ENCODE measurements at regions not wholly inside any gene's neighbourhood (a gene's known extent, or its start where the extent isn't known, plus 50 kb on each side); places are given as distances from the start of the nearest gene placed in this dataset.
"Not testable (repeated sequence)": the region's sequence is repeated elsewhere in the genome, so short reads cannot be mapped to it uniquely, and the experiment has no call there.

DNA sequence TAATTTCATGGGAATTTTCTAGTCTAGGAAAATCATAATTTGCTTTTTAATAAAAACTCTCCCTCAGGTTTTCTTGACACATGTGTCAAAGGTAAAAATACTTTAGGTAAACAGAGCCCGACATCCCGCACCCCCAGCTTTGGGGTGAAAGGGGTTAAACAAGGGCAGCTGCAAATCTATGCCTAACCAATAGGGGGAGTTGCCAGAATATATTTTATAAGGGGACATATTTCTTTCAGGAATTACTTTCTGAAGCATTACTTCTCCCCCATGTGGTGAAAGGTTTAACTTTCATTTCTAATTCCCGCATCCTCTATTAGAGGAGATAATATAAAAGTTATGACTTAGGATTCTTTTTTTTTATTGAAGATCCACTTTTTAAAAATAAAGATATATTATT lies 53.9 kb upstream of the HEPH start:
- Histone ChIP-seq H3K36me3 (ENCODE audit: control insufficient read depth, insufficient read depth, low read length, severe bottlenecking) (no peaks in the 10 kb centered on the region), H3K9me3 (ENCODE audit: control insufficient read depth, low read length) (no peaks in the 10 kb centered on the region), H3K27me3 (replicated peaks; ENCODE audit: control insufficient read depth, insufficient read depth, low read length) (no peaks in the 10 kb centered on the region), H3K9ac (ENCODE audit: low read length) (no peak overlapping the region), H3K4me3 (ENCODE audit: low read length) (no peak overlapping the region), H3K4me1 (ENCODE audit: control insufficient read depth, insufficient read depth, low read length) (no peaks in the 10 kb centered on the region)
- peak; percentile 22 for DNase-seq (ENCODE audit: low read depth)

GRCh38 chrX:66107860-66108259 lies 56.2 kb upstream of the HEPH start:
- not testable (repeated sequence) for H3K27me3 ChIP-seq (replicated peaks; ENCODE audit: control insufficient read depth, insufficient read depth, low read length); DNase-seq (ENCODE audit: low read depth); H3K9ac ChIP-seq (ENCODE audit: low read length); H3K4me1 ChIP-seq (ENCODE audit: control insufficient read depth, insufficient read depth, low read length); H3K4me3 ChIP-seq (ENCODE audit: low read length); H3K9me3 ChIP-seq (ENCODE audit: control insufficient read depth, low read length); H3K36me3 ChIP-seq (ENCODE audit: control insufficient read depth, insufficient read depth, low read length, severe bottlenecking)

GRCh38 chrX:66102398-66102797 lies 61.6 kb upstream of the HEPH start:
- H3K9ac ChIP-seq (ENCODE audit: low read length); H3K9me3 ChIP-seq (ENCODE audit: control insufficient read depth, low read length); H3K36me3 ChIP-seq (ENCODE audit: control insufficient read depth, insufficient read depth, low read length, severe bottlenecking); H3K4me3 ChIP-seq (ENCODE audit: low read length); H3K4me1 ChIP-seq (ENCODE audit: control insufficient read depth, insufficient read depth, low read length); H3K27me3 ChIP-seq (replicated peaks; ENCODE audit: control insufficient read depth, insufficient read depth, low read length); DNase-seq (ENCODE audit: low read depth): not testable (repeated sequence)

- Histone ChIP-seq H3K27me3 (replicated peaks; ENCODE audit: control insufficient read depth, insufficient read depth, low read length) (peaks cover 2% of the 10 kb centered on the region), H3K4me1 (ENCODE audit: control insufficient read depth, insufficient read depth, low read length) (no peaks in the 10 kb centered on the region), H3K4me3 (ENCODE audit: low read length) (no peak overlapping the region), H3K36me3 (ENCODE audit: control insufficient read depth, insufficient read depth, low read length, severe bottlenecking) (no peaks in the 10 kb centered on the region), H3K9me3 (ENCODE audit: control insufficient read depth, low read length) (peaks cover 11% of the 10 kb centered on the region), H3K9ac (ENCODE audit: low read length) (no peak overlapping the region)
- DNase-seq (ENCODE audit: low read depth), result no peak
Observed at GRCh38 chrX:66098162-66098561, 58.3 kb upstream of the VSIG4 start.

GRCh38 chrX:66096987-66097386 lies 57.1 kb upstream of the VSIG4 start:
- H3K4me1 ChIP-seq (ENCODE audit: control insufficient read depth, insufficient read depth, low read length); H3K9ac ChIP-seq (ENCODE audit: low read length); H3K36me3 ChIP-seq (ENCODE audit: control insufficient read depth, insufficient read depth, low read length, severe bottlenecking); H3K27me3 ChIP-seq (replicated peaks; ENCODE audit: control insufficient read depth, insufficient read depth, low read length); H3K4me3 ChIP-seq (ENCODE audit: low read length); DNase-seq (ENCODE audit: low read depth): not testable (repeated sequence)
- peaks cover 11% of the 10 kb centered on the region for H3K9me3 ChIP-seq (ENCODE audit: control insufficient read depth, low read length)

- H3K4me1 ChIP-seq (ENCODE audit: control insufficient read depth, insufficient read depth, low read length); H3K9me3 ChIP-seq (ENCODE audit: control insufficient read depth, low read length); DNase-seq (ENCODE audit: low read depth); H3K4me3 ChIP-seq (ENCODE audit: low read length); H3K27me3 ChIP-seq (replicated peaks; ENCODE audit: control insufficient read depth, insufficient read depth, low read length); H3K9ac ChIP-seq (ENCODE audit: low read length); H3K36me3 ChIP-seq (ENCODE audit: control insufficient read depth, insufficient read depth, low read length, severe bottlenecking): not testable (repeated sequence)
Observed at GRCh38 chrX:66090004-66090403, 50.1 kb upstream of the VSIG4 start.
